PC-9 (cell line): ENCODE measurements at regions not wholly inside any gene's neighbourhood (a gene's known extent, or its start where the extent isn't known, plus 50 kb on each side); places are given as distances from the start of the nearest gene placed in this dataset.

Source experiments
- BruUV-seq: library from RNA; stranded (reverse); fragments of 400-500 nt; replicated peaks from 2 replicates; lab custom pipeline; 2021; lab: Mats Ljungman, UMichigan
- CTCF ChIA-PET: fragments of 300-600 bp; sonication (Branson Sonifier 250); formaldehyde crosslinking; loops from one replicate; lab custom pipeline; 2022; ENCODE audit warnings: antibody characterized with exemption; lab: Charles Lee
- POLR2A ChIA-PET: fragments of 300-600 bp; sonication (Branson Sonifier 250); formaldehyde crosslinking; loops from one replicate; lab custom pipeline; 2022; ENCODE audit warnings: antibody characterized with exemption; ENCODE audit not compliant: unreplicated experiment; lab: Charles Lee
- DNase-seq, 2 experiments: peaks; one replicate each; pipeline versions ENCODE4 v3.0.0 to v3.0.0-alpha.2; 2015 to 2022; ENCODE audit warnings: mixed read lengths in 1 of 2
- H2AFZ ChIP-seq: fragments of 200-600 bp; sonication (generic); 2 replicates; pipeline ENCODE4 v1.8.1; 2017; ENCODE audit warnings: antibody characterized with exemption
- H3F3A ChIP-seq: fragments of 200-600 bp; sonication (generic); 2 replicates; pipeline ENCODE4 v1.8.1; 2017; ENCODE audit warnings: antibody characterized with exemption, mild to moderate bottlenecking, low read depth; ENCODE audit not compliant: insufficient read depth
- H3K27ac ChIP-seq: fragments of 200-600 bp; sonication (generic); 2 replicates; pipeline ENCODE4 v1.6.1; 2016; ENCODE audit warnings: mixed run types
- H3K27me3 ChIP-seq: fragments of 200-600 bp; sonication (generic); 2 replicates; pipeline ENCODE4 v1.6.1; 2016; ENCODE audit warnings: low read depth, mixed run types; ENCODE audit not compliant: insufficient read depth
- H3K36me3 ChIP-seq: fragments of 200-600 bp; sonication (generic); 2 replicates; pipeline ENCODE4 v1.6.1; 2016; ENCODE audit warnings: low read depth, mixed run types
- H3K4me1 ChIP-seq: fragments of 200-600 bp; sonication (generic); replicated peaks from 2 replicates; pipeline ENCODE4 v1.6.1; 2016; ENCODE audit warnings: mixed run types; ENCODE audit not compliant: insufficient read depth
- H3K4me2 ChIP-seq: fragments of 200-600 bp; sonication (generic); 2 replicates; pipeline ENCODE4 v1.6.1; 2017; ENCODE audit warnings: mixed run types
- H3K4me3 ChIP-seq: fragments of 200-600 bp; sonication (generic); 2 replicates; pipeline ENCODE4 v1.6.1; 2016; ENCODE audit warnings: mixed run types
- H3K79me2 ChIP-seq: fragments of 200-600 bp; sonication (generic); 2 replicates; pipeline ENCODE4 v1.6.1; 2017; ENCODE audit warnings: low read depth, mixed run types
- H3K9me2 ChIP-seq: fragments of 200-600 bp; sonication (generic); 2 replicates; pipeline ENCODE4 v1.8.1; 2017; ENCODE audit warnings: mild to moderate bottlenecking; ENCODE audit not compliant: insufficient read depth
- H3K9me3 ChIP-seq: fragments of 200-600 bp; sonication (generic); 2 replicates; pipeline ENCODE4 v1.8.1; 2016; ENCODE audit warnings: low read depth; ENCODE audit not compliant: insufficient read depth
- H4K20me1 ChIP-seq: fragments of 200-600 bp; sonication (generic); 2 replicates; pipeline ENCODE4 v1.8.1; 2017; ENCODE audit not compliant: insufficient read depth
- CTCF ChIP-seq: fragments of 200-600 bp; sonication (generic); conservative IDR thresholded peaks from 2 replicates; pipeline ENCODE4 v1.6.1; 2017; ENCODE audit warnings: mixed run types, antibody characterized with exemption, mild to moderate bottlenecking, moderate library complexity
- EZH2 ChIP-seq: fragments of 200-600 bp; sonication (generic); IDR thresholded peaks from 2 replicates; pipeline ENCODE4 v1.8.0; 2017; ENCODE audit warnings: antibody characterized with exemption, low read depth
- intact Hi-C: fragments of 100-400 bp; cut with micrococcal nuclease; formaldehyde crosslinking; loops from one replicate; pipeline ENCODE4 v1.10.0; 2022; ENCODE audit not compliant: unreplicated experiment

DNA sequence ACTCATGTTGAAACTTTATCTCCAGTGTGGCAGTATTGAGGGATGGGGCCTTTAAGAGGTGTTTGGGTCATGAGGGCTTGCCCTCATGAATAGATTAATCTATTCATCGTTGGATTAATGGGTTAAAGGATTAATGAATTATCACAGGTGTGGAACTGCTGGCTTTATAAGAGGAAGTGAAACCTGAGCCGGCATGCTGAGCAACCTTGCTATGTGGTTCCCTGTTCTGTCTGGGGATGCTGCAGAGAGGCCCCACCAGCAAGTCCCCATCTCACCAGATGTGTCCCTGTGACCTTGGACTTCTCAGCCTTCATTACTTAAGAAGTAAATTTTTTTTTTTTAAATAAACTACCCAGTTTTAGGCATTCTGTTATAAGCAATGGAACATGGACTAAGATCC, 109.6 kb downstream of the DYRK2 start:
- H3K9me2 ChIP-seq: no peaks in the 10 kb centered on the region
- H3K27me3 ChIP-seq: no peaks in the 10 kb centered on the region
- H3K79me2 ChIP-seq: no peaks in the 10 kb centered on the region
- intact Hi-C loops: no loop called here
- H2AFZ ChIP-seq: no peak overlapping the region
- no peaks in the 10 kb centered on the region for H4K20me1 ChIP-seq
- no peak overlapping the region for H3K4me2 ChIP-seq
- BruUV-seq: no TSS peak
- no peak for TF ChIP-seq CTCF
- no peak for TF ChIP-seq EZH2
- CTCF ChIA-PET: no interaction called here
- DNase-seq: no peak
- H3K4me1 ChIP-seq: peaks cover 14% of the 10 kb centered on the region; the same call in 1 of the 2 replicates
- H3K4me3 ChIP-seq: no peak overlapping the region
- no peak overlapping the region for H3K27ac ChIP-seq
- H3K9me3 ChIP-seq: no peaks in the 10 kb centered on the region; the same call in 1 of the 2 replicates
- H3F3A ChIP-seq: no peaks in the 10 kb centered on the region
- no peaks in the 10 kb centered on the region for H3K36me3 ChIP-seq
- POLR2A ChIA-PET: no interaction called here

GRCh38 chr12:67758521-67758920, 110.0 kb downstream of the DYRK2 start:
- intact Hi-C loops: no loop called here
- Histone ChIP-seq H3F3A (no peaks in the 10 kb centered on the region), H3K4me1 (peaks cover 14% of the 10 kb centered on the region; the same call in 1 of the 2 replicates), H3K27ac (no peak overlapping the region), H3K27me3 (no peaks in the 10 kb centered on the region), H3K4me3 (no peak overlapping the region), H3K36me3 (no peaks in the 10 kb centered on the region), H4K20me1 (no peaks in the 10 kb centered on the region), H3K9me3 (no peaks in the 10 kb centered on the region; the same call in 1 of the 2 replicates), H3K79me2 (no peaks in the 10 kb centered on the region), H3K9me2 (no peaks in the 10 kb centered on the region), H3K4me2 (no peak overlapping the region), H2AFZ (no peak overlapping the region)
- no peak for DNase-seq
- TF ChIP-seq EZH2 (no peak), CTCF (no peak)
- BruUV-seq: no TSS peak
- ChIA-PET CTCF (no interaction called here), POLR2A (no interaction called here)

DNA sequence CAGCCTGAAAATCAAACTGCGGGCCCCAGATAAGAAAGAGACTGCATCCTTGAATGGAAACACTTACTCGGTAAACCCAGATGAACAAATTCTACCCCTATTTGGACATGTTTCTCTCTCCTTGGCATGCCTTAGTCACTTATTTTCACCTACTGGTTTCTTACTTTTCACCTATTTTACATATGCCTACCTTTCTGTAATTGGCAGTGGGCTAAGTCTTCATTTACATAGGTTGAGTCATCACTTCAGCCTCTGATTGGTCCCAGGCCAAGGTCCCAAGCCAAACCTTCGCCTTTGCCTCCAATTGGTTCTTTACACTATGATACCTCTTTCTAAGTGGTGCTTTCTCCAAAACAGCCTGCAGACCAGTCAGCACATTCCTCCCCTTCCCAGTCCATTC, 111.3 kb downstream of the DYRK2 start:
- intact Hi-C loops: no loop called here
- CTCF ChIA-PET: no interaction called here
- no peak overlapping the region for H3K27ac ChIP-seq
- H3K36me3 ChIP-seq: no peaks in the 10 kb centered on the region
- H3K4me2 ChIP-seq: no peak overlapping the region
- TF ChIP-seq EZH2: no peak
- no peak for TF ChIP-seq CTCF
- no peak overlapping the region for H3K4me3 ChIP-seq
- DNase-seq: no peak
- POLR2A ChIA-PET: no interaction called here
- H2AFZ ChIP-seq: no peak overlapping the region
- H3K9me2 ChIP-seq: no peaks in the 10 kb centered on the region
- H3F3A ChIP-seq: no peaks in the 10 kb centered on the region
- no TSS peak for BruUV-seq
- no peaks in the 10 kb centered on the region; the same call in 1 of the 2 replicates for H3K9me3 ChIP-seq
- H4K20me1 ChIP-seq: no peaks in the 10 kb centered on the region
- peaks cover 14% of the 10 kb centered on the region; the same call in 1 of the 2 replicates for H3K4me1 ChIP-seq
- H3K27me3 ChIP-seq: no peaks in the 10 kb centered on the region
- no peaks in the 10 kb centered on the region for H3K79me2 ChIP-seq
